ENCODE measurements at regions not wholly inside any gene's neighbourhood (a gene's known extent, or its start where the extent isn't known, plus 50 kb on each side); places are given as distances from the start of the nearest gene placed in this dataset.

DNA sequence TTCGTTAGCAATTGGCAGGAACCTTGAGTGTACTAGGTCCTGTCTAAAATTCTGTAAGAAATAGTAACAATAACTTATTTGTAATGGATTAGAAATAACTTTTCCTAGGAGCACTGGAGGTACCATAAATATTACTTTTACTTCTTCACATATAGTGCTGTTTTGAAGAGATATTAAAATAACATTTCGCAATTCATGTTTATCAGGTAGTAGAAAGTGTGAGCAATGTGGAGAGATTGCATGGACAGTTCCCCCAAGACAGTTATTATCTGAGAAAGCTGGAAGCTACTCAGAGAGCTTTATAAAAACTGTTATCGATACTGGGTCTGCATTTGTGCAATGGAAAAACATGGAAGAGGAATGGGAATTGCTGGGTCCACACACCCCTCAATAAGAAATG lies 128.5 kb upstream of the KIF26B start:
- TF ChIP-seq, protein P1, sequence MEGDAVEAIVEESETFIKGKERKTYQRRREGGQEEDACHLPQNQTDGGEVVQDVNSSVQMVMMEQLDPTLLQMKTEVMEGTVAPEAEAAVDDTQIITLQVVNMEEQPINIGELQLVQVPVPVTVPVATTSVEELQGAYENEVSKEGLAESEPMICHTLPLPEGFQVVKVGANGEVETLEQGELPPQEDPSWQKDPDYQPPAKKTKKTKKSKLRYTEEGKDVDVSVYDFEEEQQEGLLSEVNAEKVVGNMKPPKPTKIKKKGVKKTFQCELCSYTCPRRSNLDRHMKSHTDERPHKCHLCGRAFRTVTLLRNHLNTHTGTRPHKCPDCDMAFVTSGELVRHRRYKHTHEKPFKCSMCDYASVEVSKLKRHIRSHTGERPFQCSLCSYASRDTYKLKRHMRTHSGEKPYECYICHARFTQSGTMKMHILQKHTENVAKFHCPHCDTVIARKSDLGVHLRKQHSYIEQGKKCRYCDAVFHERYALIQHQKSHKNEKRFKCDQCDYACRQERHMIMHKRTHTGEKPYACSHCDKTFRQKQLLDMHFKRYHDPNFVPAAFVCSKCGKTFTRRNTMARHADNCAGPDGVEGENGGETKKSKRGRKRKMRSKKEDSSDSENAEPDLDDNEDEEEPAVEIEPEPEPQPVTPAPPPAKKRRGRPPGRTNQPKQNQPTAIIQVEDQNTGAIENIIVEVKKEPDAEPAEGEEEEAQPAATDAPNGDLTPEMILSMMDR (IDR thresholded peaks at IDR 0.05) = no peak
- TF ChIP-seq POLR2AphosphoS5 (IDR thresholded peaks at IDR 0.05; ENCODE audit: insufficient read depth in 1 of 2, low read depth in 1 of 2) = no peak
